ENCODE measurements at regions not wholly inside any gene's neighbourhood (a gene's known extent, or its start where the extent isn't known, plus 50 kb on each side); places are given as distances from the start of the nearest gene placed in this dataset.

GRCh38 chr6:137666202-137666774 lies 172.1 kb upstream of the OLIG3 start:
- no peak for TF ChIP-seq CTCF (IDR thresholded peaks at IDR 0.05; ENCODE audit: low read length)
- TF ChIP-seq EZH2 (IDR thresholded peaks at IDR 0.05; ENCODE audit: borderline replicate concordance, low read length) = no peak
- no peaks in the 10 kb centered on the region for H3K9me2 ChIP-seq (ENCODE audit: low read depth, low read length)
- H3K9ac ChIP-seq (ENCODE audit: low read length) = no peak overlapping the region
- H2AFZ ChIP-seq (ENCODE audit: low read length) = no peak overlapping the region
- H3K36me3 ChIP-seq (ENCODE audit: insufficient read depth, low read length) = no peaks in the 10 kb centered on the region
- no peaks in the 10 kb centered on the region for H4K20me1 ChIP-seq (ENCODE audit: insufficient read depth, low read length)
- no peak overlapping the region for H3K4me3 ChIP-seq (ENCODE audit: low read depth, low read length, poor library complexity, severe bottlenecking)
- H3K27ac ChIP-seq (ENCODE audit: low read depth, low read length, poor library complexity, severe bottlenecking) = no peak overlapping the region
- no peaks in the 10 kb centered on the region for H3K27me3 ChIP-seq (ENCODE audit: insufficient read depth, low read length)
- no peak overlapping the region for H3K4me2 ChIP-seq (ENCODE audit: low read length)
- no peaks in the 10 kb centered on the region for H3F3A ChIP-seq (ENCODE audit: insufficient read depth, low read length)
- no peaks in the 10 kb centered on the region for H3K79me2 ChIP-seq (ENCODE audit: insufficient read depth, low read length)
- no peaks in the 10 kb centered on the region for H3K4me1 ChIP-seq (ENCODE audit: insufficient read depth, low read length, severe bottlenecking)
- H3K9me3 ChIP-seq (ENCODE audit: low read length) = no peaks in the 10 kb centered on the region

- Histone ChIP-seq H3K9me2 (ENCODE audit: low read depth, low read length) (no peaks in the 10 kb centered on the region), H3K9me3 (ENCODE audit: low read length) (no peaks in the 10 kb centered on the region), H3K4me2 (ENCODE audit: low read length) (no peak overlapping the region), H2AFZ (ENCODE audit: low read length) (no peak overlapping the region), H3K27me3 (ENCODE audit: insufficient read depth, low read length) (no peaks in the 10 kb centered on the region), H4K20me1 (ENCODE audit: insufficient read depth, low read length) (no peaks in the 10 kb centered on the region), H3K4me1 (ENCODE audit: insufficient read depth, low read length, severe bottlenecking) (no peaks in the 10 kb centered on the region), H3K27ac (ENCODE audit: low read depth, low read length, poor library complexity, severe bottlenecking) (no peak overlapping the region), H3K36me3 (ENCODE audit: insufficient read depth, low read length) (no peaks in the 10 kb centered on the region), H3K79me2 (ENCODE audit: insufficient read depth, low read length) (no peaks in the 10 kb centered on the region), H3K4me3 (ENCODE audit: low read depth, low read length, poor library complexity, severe bottlenecking) (no peak overlapping the region), H3F3A (ENCODE audit: insufficient read depth, low read length) (no peaks in the 10 kb centered on the region), H3K9ac (ENCODE audit: low read length) (no peak overlapping the region)
- no peak for TF ChIP-seq EZH2 (IDR thresholded peaks at IDR 0.05; ENCODE audit: borderline replicate concordance, low read length)
- no peak for TF ChIP-seq CTCF (IDR thresholded peaks at IDR 0.05; ENCODE audit: low read length)
Measured at GRCh38 chr6:137673603-137674002, 179.4 kb upstream of the OLIG3 start.

- H3K9me3 ChIP-seq (ENCODE audit: low read length) = no peaks in the 10 kb centered on the region
- no peaks in the 10 kb centered on the region for H4K20me1 ChIP-seq (ENCODE audit: insufficient read depth, low read length)
- no peaks in the 10 kb centered on the region for H3K9me2 ChIP-seq (ENCODE audit: low read depth, low read length)
- H3K27me3 ChIP-seq (ENCODE audit: insufficient read depth, low read length) = peaks cover 4% of the 10 kb centered on the region; the same call in 1 of the 2 replicates
- H3K4me2 ChIP-seq (ENCODE audit: low read length) = no peak overlapping the region
- no peaks in the 10 kb centered on the region for H3K4me1 ChIP-seq (ENCODE audit: insufficient read depth, low read length, severe bottlenecking)
- no peaks in the 10 kb centered on the region for H3K79me2 ChIP-seq (ENCODE audit: insufficient read depth, low read length)
- TF ChIP-seq EZH2 (IDR thresholded peaks at IDR 0.05; ENCODE audit: borderline replicate concordance, low read length) (no peak), CTCF (IDR thresholded peaks at IDR 0.05; ENCODE audit: low read length) (no peak)
- H3K27ac ChIP-seq (ENCODE audit: low read depth, low read length, poor library complexity, severe bottlenecking) = no peak overlapping the region
- H3K4me3 ChIP-seq (ENCODE audit: low read depth, low read length, poor library complexity, severe bottlenecking) = no peak overlapping the region
- H3K9ac ChIP-seq (ENCODE audit: low read length) = no peak overlapping the region
- H2AFZ ChIP-seq (ENCODE audit: low read length) = no peak overlapping the region
- no peaks in the 10 kb centered on the region for H3K36me3 ChIP-seq (ENCODE audit: insufficient read depth, low read length)
- no peaks in the 10 kb centered on the region for H3F3A ChIP-seq (ENCODE audit: insufficient read depth, low read length)
Measured at GRCh38 chr6:137676888-137677287, 182.7 kb upstream of the OLIG3 start.

All from OCI-LY1 (cell line).